DMS153 (cell line): ENCODE measurements at regions not wholly inside any gene's neighbourhood (a gene's known extent, or its start where the extent isn't known, plus 50 kb on each side); places are given as distances from the start of the nearest gene placed in this dataset.
"Not testable (repeated sequence)": the region's sequence is repeated elsewhere in the genome, so short reads cannot be mapped to it uniquely, and the experiment has no call there.

ENCODE experiments used
- DNase-seq: peaks from one replicate; lab custom pipeline; 2025; lab: John Stamatoyannopoulos, UW

GRCh38 chr10:125269716-125270115, 109.4 kb upstream of the CTBP2 start:
- DNase-seq = no peak

- DNase-seq = no peak
Measured at GRCh38 chr10:125266966-125267365, 106.6 kb upstream of the CTBP2 start.

GRCh38 chr10:125266541-125266940, 106.2 kb upstream of the CTBP2 start:
- DNase-seq = no peak

GRCh38 chr10:125265579-125265955, 105.2 kb upstream of the CTBP2 start:
- no peak for DNase-seq

- no peak for DNase-seq
Measured at GRCh38 chr10:125264757-125265578, 104.6 kb upstream of the CTBP2 start.

GRCh38 chr10:125264091-125264490, 103.7 kb upstream of the CTBP2 start:
- DNase-seq = no peak

GRCh38 chr10:125263551-125263950, 103.2 kb upstream of the CTBP2 start:
- DNase-seq = no peak

GRCh38 chr10:125262920-125263319, 102.6 kb upstream of the CTBP2 start:
- no peak for DNase-seq

- DNase-seq = no peak
Measured at GRCh38 chr10:125262409-125262808, 102.0 kb upstream of the CTBP2 start.

GRCh38 chr10:125261491-125262186, 101.3 kb upstream of the CTBP2 start:
- DNase-seq = no peak

- DNase-seq = no peak
Measured at GRCh38 chr10:125260260-125260659, 99.9 kb upstream of the CTBP2 start.

- DNase-seq = no peak
Measured at GRCh38 chr10:125259651-125260050, 99.3 kb upstream of the CTBP2 start.

- DNase-seq = no peak
Measured at GRCh38 chr10:125258676-125259075, 98.3 kb upstream of the CTBP2 start.

GRCh38 chr10:125257521-125258108, 97.3 kb upstream of the CTBP2 start:
- DNase-seq = no peak

- no peak for DNase-seq
Measured at GRCh38 chr10:125256026-125256425, 95.7 kb upstream of the CTBP2 start.

- DNase-seq = no peak
Measured at GRCh38 chr10:125252937-125253336, 92.6 kb upstream of the CTBP2 start.

- not testable (repeated sequence) for DNase-seq
Measured at GRCh38 chr10:125250834-125251233, 90.5 kb upstream of the CTBP2 start.

GRCh38 chr10:125249948-125250347, 89.6 kb upstream of the CTBP2 start:
- no peak for DNase-seq

GRCh38 chr10:125248489-125248888, 88.1 kb upstream of the CTBP2 start:
- DNase-seq = no peak

- no peak for DNase-seq
Measured at GRCh38 chr10:125247576-125247975, 87.2 kb upstream of the CTBP2 start.

- no peak for DNase-seq
Measured at GRCh38 chr10:125243532-125244253, 83.3 kb upstream of the CTBP2 start.

- DNase-seq = no peak
Measured at GRCh38 chr10:125238682-125239081, 78.3 kb upstream of the CTBP2 start.
